OCI-LY3 (cell line): ENCODE measurements at regions not wholly inside any gene's neighbourhood (a gene's known extent, or its start where the extent isn't known, plus 50 kb on each side); places are given as distances from the start of the nearest gene placed in this dataset.

Experiments used
- CTCF ChIP-seq: fragments of 200-600, 300-600 bp; sonication (generic); IDR thresholded peaks from 2 replicates; pipeline ENCODE4 v1.5.1; 2014; ENCODE audit warnings: antibody characterized with exemption, low read length, low read depth
- EZH2phosphoT487 ChIP-seq: fragments of 200-600 bp; shearing (Covaris generic); IDR thresholded peaks from 2 replicates; pipeline ENCODE4 v1.6.1; 2018; ENCODE audit warnings: antibody characterized with exemption, mixed run types, low read depth

GRCh38 chr5:51148437-51148836 is 234.8 kb upstream of the ISL1 start:
- TF ChIP-seq CTCF (no peak), EZH2phosphoT487 (no peak)
